Erythroblast (primary cell): ENCODE measurements at regions not wholly inside any gene's neighbourhood (a gene's known extent, or its start where the extent isn't known, plus 50 kb on each side); places are given as distances from the start of the nearest gene placed in this dataset.

Source experiments
- DNase-seq, 2 experiments: peaks; one replicate each; lab custom pipeline; 2025; lab: John Stamatoyannopoulos, UW
- GATA1 ChIP-seq: IDR thresholded peaks from 2 replicates; pipeline ENCODE4 v1.6.1; 2011; ENCODE audit warnings: low read depth, mild to moderate bottlenecking, control low read depth, low read length, moderate library complexity
- POLR2A ChIP-seq: IDR thresholded peaks from 2 replicates; pipeline ENCODE4 v1.6.1; 2011; ENCODE audit warnings: mild to moderate bottlenecking, low read length

GRCh38 chr6:166877906-166878305 lies 78.4 kb downstream of the RNASET2 start:
- DNase-seq = no peak
- no peak for TF ChIP-seq POLR2A
- TF ChIP-seq GATA1 = no peak

GRCh38 chr6:166877349-166877748 lies 79.0 kb downstream of the RNASET2 start:
- no peak for DNase-seq
- no peak for TF ChIP-seq POLR2A
- no peak for TF ChIP-seq GATA1

DNA sequence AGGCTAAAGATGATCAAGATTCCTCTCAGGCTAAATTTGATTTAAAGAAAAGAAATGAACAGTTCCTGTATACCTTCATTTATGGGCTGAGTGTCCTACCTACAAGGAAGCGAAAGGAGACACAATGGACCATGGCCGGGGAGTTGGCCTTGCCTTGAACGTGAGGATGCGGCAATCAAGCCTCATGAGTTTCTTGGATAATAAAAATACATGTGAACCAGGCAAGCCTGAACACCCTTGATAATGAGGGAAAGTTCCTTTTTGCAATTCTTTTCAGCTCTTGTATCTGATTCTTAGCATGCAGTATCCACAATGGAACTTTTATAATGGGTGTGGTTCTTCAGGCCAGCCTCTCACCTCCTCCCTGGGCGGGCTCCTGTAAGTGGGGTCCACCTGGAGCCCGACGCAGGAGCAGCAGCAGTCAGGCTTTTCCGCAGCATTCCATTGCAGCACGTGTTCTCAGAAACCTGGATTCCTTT lies 83.8 kb downstream of the RNASET2 start:
- DNase-seq = no peak
- TF ChIP-seq POLR2A (no peak), GATA1 (no peak)

GRCh38 chr6:166870602-166871208 lies 85.6 kb downstream of the RNASET2 start:
- TF ChIP-seq POLR2A (no peak), GATA1 (no peak)
- no peak for DNase-seq

DNA sequence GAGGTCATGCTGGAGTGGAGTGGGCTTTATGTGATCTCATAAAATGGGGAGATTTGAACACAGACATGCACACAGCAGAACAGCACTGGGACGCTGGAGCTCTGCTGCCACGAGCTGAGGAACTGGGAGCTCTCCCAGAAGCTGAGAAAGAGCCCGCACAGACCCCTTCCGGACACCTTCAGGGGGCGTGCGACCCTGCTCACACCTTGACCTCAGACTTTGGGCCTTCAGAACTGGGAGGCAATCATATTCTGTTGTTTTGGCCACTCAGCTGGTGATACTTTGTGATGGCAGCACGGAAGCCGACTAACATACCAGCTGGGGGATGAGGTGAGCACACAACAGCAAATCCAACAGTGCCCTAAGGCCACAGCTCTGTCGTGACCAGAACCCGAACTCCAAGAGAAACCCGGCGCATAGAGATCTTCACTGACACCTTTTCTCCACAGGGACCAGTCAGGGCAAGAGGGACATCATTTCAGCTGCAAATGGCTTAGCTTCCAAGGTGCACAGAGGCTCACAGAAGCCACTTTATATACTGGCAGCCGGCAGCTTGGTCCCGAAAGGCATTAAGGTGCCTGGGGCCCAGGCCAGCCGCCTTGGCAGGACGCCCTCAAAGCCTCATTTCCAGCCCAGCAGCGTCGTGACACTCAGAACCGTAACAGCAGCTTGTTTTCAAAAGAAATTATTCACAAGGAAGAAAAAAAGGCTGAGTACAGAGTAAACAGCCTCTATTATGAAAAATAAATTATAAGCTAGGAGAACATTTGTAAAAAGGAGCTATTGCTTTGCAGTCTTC lies 89.3 kb downstream of the RNASET2 start:
- TF ChIP-seq POLR2A (no peak), GATA1 (no peak)
- no peak for DNase-seq

- TF ChIP-seq GATA1 (no peak), POLR2A (no peak)
- no peak for DNase-seq
Observed at GRCh38 chr6:166864333-166864732, 92.0 kb downstream of the RNASET2 start.

GRCh38 chr6:166862978-166863530 lies 93.3 kb downstream of the RNASET2 start:
- no peak for DNase-seq

DNA sequence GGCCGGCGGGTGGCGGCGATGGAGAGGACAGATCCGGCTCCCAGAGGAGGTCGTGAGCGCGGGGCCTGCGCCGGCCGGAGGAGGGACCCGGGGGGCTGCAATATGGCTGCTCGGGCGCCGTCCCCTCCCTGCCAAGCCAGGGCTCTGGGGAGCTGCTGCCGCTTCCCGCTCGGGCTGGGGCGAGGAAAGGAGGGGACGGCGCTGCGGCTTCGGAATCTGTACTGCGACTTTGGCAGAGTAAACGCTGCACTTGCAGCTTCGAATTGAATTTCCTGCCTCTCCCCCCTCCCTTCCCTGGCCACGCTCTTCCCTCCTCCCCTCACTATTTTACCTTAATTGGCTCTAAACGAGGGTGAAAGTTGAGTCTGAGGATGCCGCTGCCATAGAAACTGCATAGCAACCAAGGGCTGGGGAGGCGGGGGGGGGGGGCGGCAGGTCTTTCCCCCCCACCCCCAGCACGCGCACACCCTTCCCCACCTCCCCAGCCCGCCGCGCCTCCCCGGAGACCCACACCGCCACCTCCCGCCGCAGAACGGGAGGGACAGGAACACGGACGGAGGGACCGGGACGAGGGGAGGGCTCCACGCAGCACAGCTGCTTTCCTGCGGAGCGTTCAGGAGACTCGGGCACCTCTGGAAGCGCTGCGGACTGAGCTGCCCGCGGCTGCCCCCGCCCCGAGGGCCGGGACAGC lies 93.9 kb downstream of the RNASET2 start:
- TF ChIP-seq GATA1 (no peak), POLR2A (no peak)
- DNase-seq = no peak

More at GRCh38 chr6:166862978-166863530, 93.3 kb downstream of the RNASET2 start:
- TF ChIP-seq POLR2A (no peak), GATA1 (no peak)

- no peak for DNase-seq
- TF ChIP-seq POLR2A (no peak), GATA1 (no peak)
Observed at GRCh38 chr6:166861961-166862286, 94.4 kb downstream of the RNASET2 start.

DNA sequence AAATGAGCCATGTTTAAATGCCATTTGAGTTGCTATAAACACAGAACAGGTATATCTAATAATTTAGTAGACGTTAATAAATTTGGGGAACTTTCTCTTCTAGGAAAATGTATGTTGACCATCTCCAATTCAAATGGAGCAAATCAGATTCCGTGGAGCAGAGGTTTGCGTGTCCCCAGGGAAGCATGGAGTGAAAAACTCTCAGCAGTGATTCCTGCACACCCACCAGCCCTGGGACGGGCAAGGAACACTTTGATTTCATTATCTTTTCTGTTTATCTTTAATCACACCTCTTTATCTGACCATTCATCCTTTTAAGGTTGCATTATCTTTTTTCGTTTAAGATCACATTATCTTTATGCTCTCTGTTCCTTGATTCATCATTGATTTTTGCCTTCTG lies 95.0 kb downstream of the RNASET2 start:
- DNase-seq = no peak
- TF ChIP-seq GATA1 = no peak
- no peak for TF ChIP-seq POLR2A

- DNase-seq = no peak
- TF ChIP-seq POLR2A = no peak
- no peak for TF ChIP-seq GATA1
Observed at GRCh38 chr6:166860392-166860791, 96.0 kb downstream of the RNASET2 start.

DNA sequence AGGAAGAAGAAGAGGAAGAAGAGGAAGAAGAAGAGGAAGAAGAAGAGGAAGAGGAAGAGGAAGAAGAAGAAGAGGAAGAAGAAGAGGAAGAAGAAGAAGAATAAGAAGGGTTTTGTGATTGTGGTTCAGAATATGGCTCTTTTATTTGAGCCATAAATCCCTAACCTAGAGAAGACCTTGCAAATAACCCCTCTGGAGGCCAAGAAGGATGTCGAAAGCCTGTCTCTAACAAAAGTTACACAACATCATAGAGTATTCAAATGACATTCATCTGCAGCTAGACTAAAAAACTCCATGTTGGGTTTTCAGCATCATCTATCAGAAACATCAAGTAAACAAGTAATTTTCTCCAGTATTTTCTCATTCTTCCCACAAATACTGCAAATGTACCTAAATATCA lies 100.9 kb downstream of the RNASET2 start:
- no peak for TF ChIP-seq GATA1
- TF ChIP-seq POLR2A = no peak
- DNase-seq = no peak

DNA sequence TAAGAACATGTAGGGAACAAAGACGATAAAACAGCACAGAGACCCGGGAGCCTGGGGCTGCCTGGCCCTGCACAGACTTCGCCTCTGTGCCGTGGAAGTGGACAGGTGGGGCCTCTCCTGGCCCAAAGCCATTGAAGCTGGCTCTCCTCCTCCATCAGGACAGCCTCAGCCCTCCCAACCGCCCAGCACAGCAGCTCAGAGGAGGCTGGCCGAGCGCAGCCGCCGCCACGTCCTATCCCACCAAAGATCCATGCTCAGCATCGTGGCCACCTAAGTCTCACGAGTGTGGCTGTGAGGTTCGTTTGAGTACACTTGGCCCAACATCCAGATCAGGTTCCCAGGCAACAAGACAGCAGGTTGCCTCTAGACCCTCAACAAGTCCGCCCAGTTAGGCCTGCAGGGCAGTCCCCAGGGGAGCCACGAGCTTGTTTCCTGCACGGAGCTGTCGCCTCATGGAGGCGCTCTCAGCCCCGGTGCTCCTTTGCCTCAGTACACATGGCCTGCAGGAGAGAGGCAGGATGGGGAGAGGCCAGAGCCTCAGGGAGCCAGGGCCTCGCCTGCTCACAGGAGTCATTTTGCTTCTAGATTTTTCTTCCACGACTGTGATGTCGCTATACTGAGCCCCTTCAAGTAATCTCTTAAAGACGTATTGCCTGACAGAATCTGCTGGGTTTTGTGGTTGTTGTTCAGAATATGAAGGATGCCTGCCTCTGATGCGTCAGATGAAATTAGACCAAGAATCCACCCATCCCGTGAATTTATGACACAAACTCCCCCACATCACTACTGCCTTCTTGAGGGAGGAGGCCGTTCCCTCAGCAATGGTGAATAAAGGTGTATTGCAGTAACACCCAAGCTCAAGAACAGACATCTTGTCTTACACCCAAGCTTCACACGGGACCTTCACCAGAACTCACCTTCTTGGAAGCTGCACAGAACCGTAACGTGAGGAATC lies 102.7 kb downstream of the RNASET2 start:
- DNase-seq = peak in 1 of 2 experiments; percentile 4
- TF ChIP-seq POLR2A = no peak

GRCh38 chr6:166852451-166852975 lies 103.8 kb downstream of the RNASET2 start:
- DNase-seq = no peak
- TF ChIP-seq POLR2A (no peak), GATA1 (no peak)
